GM12864 (cell line): ENCODE measurements at regions not wholly inside any gene's neighbourhood (a gene's known extent, or its start where the extent isn't known, plus 50 kb on each side); places are given as distances from the start of the nearest gene placed in this dataset.
A peak's percentile ranks its signal among the peaks of the same experiment; 100 is the strongest.

ENCODE experiments used
- DNase-seq: peaks from one replicate; pipeline ENCODE4 v3.0.0-alpha.2; 2011; ENCODE audit warnings: low read depth
- H3K4me3 ChIP-seq: 2 replicates; pipeline ENCODE4 v1.5.1; 2011; ENCODE audit warnings: mild to moderate bottlenecking, low read depth, low read length, control low read depth
- CTCF ChIP-seq: IDR thresholded peaks from 2 replicates; pipeline ENCODE4 v1.5.1; 2011; ENCODE audit warnings: low read depth, mild to moderate bottlenecking, moderate library complexity, low read length, control low read depth, inconsistent platforms; ENCODE audit errors: missing control alignments

- no peak for DNase-seq
- H3K4me3 ChIP-seq = no peak overlapping the region
- TF ChIP-seq CTCF = peak; percentile 18
Measured at GRCh38 chr11:97325693-97326092, 935.9 kb downstream of the JRKL start.

DNA sequence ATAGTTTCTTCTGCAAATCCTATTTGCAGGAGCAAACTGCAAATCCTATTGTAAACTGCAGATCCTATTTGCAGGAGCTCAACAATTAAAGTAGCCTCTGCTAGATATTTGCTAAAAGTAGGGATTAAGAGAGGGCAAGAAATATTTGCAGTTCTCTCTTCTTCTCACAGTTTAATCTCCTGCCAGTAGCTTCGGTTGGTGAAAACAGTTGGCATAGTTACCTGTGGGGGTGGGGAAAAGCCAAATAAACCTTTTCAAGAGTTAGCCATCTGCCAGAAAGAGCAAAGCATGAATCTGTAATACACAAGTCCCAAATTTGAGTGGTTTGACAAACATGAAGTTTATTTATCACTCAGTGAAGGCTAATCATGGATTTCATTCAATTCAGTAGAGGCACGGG is 942.5 kb downstream of the JRKL start:
- no peak for DNase-seq
- no peak for TF ChIP-seq CTCF
- no peak overlapping the region for H3K4me3 ChIP-seq

GRCh38 chr11:97336064-97336463 is 946.3 kb downstream of the JRKL start:
- H3K4me3 ChIP-seq = no peak overlapping the region
- DNase-seq = no peak
- no peak for TF ChIP-seq CTCF

GRCh38 chr11:97345032-97345431 is 955.2 kb downstream of the JRKL start:
- no peak for TF ChIP-seq CTCF
- H3K4me3 ChIP-seq = no peak overlapping the region
- no peak for DNase-seq

DNA sequence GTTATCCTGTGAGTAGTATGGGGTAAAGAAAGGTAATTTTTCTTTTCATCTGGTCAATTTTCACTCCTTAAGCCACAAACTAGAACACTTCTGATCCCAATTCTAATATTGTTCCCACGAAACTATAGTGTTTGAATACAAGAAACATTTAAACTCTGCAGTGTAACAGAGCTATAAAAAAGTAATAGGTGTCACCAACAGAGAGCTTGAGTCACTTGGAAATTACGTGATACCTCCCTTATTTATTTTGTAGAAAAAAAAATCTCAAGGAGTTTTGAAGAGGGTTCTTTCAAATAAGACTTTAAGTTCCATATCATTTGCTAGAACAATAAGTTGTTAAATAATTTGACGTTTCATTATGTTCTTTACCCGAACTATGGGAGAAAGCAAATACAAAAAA is 959.4 kb downstream of the JRKL start:
- no peak overlapping the region for H3K4me3 ChIP-seq
- no peak for DNase-seq
- TF ChIP-seq CTCF = no peak

- no peak for TF ChIP-seq CTCF
- no peak for DNase-seq
- no peak overlapping the region for H3K4me3 ChIP-seq
Measured at GRCh38 chr11:97351939-97352338, 962.1 kb downstream of the JRKL start.

- no peak for TF ChIP-seq CTCF
- H3K4me3 ChIP-seq = no peak overlapping the region
- no peak for DNase-seq
Measured at GRCh38 chr11:97354026-97354425, 964.2 kb downstream of the JRKL start.
